Epithelial cell of esophagus (primary cell): ENCODE measurements at regions not wholly inside any gene's neighbourhood (a gene's known extent, or its start where the extent isn't known, plus 50 kb on each side); places are given as distances from the start of the nearest gene placed in this dataset.

Source experiments
- DNase-seq: peaks from one replicate; pipeline ENCODE4 v3.0.0; 2010; ENCODE audit warnings: low read depth
- H3K4me3 ChIP-seq: 2 replicates; pipeline ENCODE4 v1.5.1; 2011; ENCODE audit warnings: mild to moderate bottlenecking, low read length, control low read depth
- CTCF ChIP-seq: IDR thresholded peaks from 2 replicates; pipeline ENCODE4 v1.5.1; 2011; ENCODE audit warnings: low read depth, mild to moderate bottlenecking, low read length, control low read depth, inconsistent platforms; ENCODE audit not compliant: insufficient read depth; ENCODE audit errors: missing control alignments

GRCh38 chr3:69435274-69436265 lies 49.7 kb upstream of the FRMD4B start:
- H3K4me3 ChIP-seq: no peak overlapping the region
- TF ChIP-seq CTCF: no peak

More at GRCh38 chr3:69435274-69436265, 49.7 kb upstream of the FRMD4B start:
- DNase-seq: no peak
